SH-SY5Y (cell line): ENCODE measurements at regions not wholly inside any gene's neighbourhood (a gene's known extent, or its start where the extent isn't known, plus 50 kb on each side); places are given as distances from the start of the nearest gene placed in this dataset.

Experiments used
- GATA2 ChIP-seq: IDR thresholded peaks from 2 replicates; pipeline ENCODE4 v1.6.1; 2011; ENCODE audit warnings: mild to moderate bottlenecking, low read depth, low read length
- GATA3 ChIP-seq: IDR thresholded peaks from 2 replicates; pipeline ENCODE4 v1.6.1; 2011; ENCODE audit warnings: low read depth, mild to moderate bottlenecking, low read length, moderate library complexity

- TF ChIP-seq GATA2, result no peak
- no peak for TF ChIP-seq GATA3
Observed at GRCh38 chr9:2967766-2968165, 123.9 kb upstream of the PUM3 start.
